Posterior vena cava (tissue), 2 donors: ENCODE measurements at regions not wholly inside any gene's neighbourhood (a gene's known extent, or its start where the extent isn't known, plus 50 kb on each side); places are given as distances from the start of the nearest gene placed in this dataset.

Experiments
- DNase-seq: peaks from one replicate; pipeline ENCODE4 v3.0.0-alpha.2; 2020; ENCODE audit warnings: low spot score
- intact Hi-C, 2 donors: fragments of 100-400 bp; cut with DNase I; formaldehyde crosslinking; loops; one replicate each; pipeline versions ENCODE4 v1.14.1 to v1.14.2; 2022 to 2023
- donor health status: DM: yes; HTN: yes; CAD: no.
- donor health status: DM: yes; HTN: yes; CAD: no.

GRCh38 chr1:17998889-17999288 lies 108.7 kb upstream of the IGSF21 start:
- no peak for DNase-seq
- intact Hi-C loops: no loop called here

- intact Hi-C loops: no loop called here
- DNase-seq: no peak
Measured at GRCh38 chr1:17999884-18000283, 107.7 kb upstream of the IGSF21 start.

- intact Hi-C loops: no loop called here
- no peak for DNase-seq
Measured at GRCh38 chr1:18001725-18002124, 105.9 kb upstream of the IGSF21 start.

GRCh38 chr1:18004278-18004677 lies 103.3 kb upstream of the IGSF21 start:
- intact Hi-C loops: no loop called here
- DNase-seq: no peak

- DNase-seq: no peak
- intact Hi-C loops: loop anchor here in 1 of 2 donors (5.0 kb wide), 1 partner anchor 702 kb away; no protein-coding TSS in a partner anchor
Measured at GRCh38 chr1:18005238-18005637, 102.4 kb upstream of the IGSF21 start.

GRCh38 chr1:18007391-18008041 lies 100.1 kb upstream of the IGSF21 start:
- intact Hi-C loops: loop anchor here in 1 of 2 donors (5.0 kb wide), 1 partner anchor 700 kb away; no protein-coding TSS in a partner anchor
- no peak for DNase-seq

GRCh38 chr1:18008081-18008480 lies 99.5 kb upstream of the IGSF21 start:
- no peak for DNase-seq
- intact Hi-C loops: loop anchor here in 1 of 2 donors (5.0 kb wide), 1 partner anchor 699 kb away; no protein-coding TSS in a partner anchor

- DNase-seq: no peak
- intact Hi-C loops: loop anchor here in 1 of 2 donors (5.0 kb wide), 1 partner anchor 698 kb away; no protein-coding TSS in a partner anchor
Measured at GRCh38 chr1:18009055-18009454, 98.5 kb upstream of the IGSF21 start.

GRCh38 chr1:18009478-18009961 lies 98.1 kb upstream of the IGSF21 start:
- intact Hi-C loops: loop anchor here in 1 of 2 donors (5.0 kb wide), 1 partner anchor 698 kb away; no protein-coding TSS in a partner anchor
- no peak for DNase-seq

GRCh38 chr1:18010408-18010807 lies 97.2 kb upstream of the IGSF21 start:
- no peak for DNase-seq
- intact Hi-C loops: no loop called here

- DNase-seq: no peak
- intact Hi-C loops: no loop called here
Measured at GRCh38 chr1:18010945-18011344, 96.7 kb upstream of the IGSF21 start.

- no peak for DNase-seq
- intact Hi-C loops: no loop called here
Measured at GRCh38 chr1:18011703-18012102, 95.9 kb upstream of the IGSF21 start.

- no peak for DNase-seq
- intact Hi-C loops: no loop called here
Measured at GRCh38 chr1:18012686-18013085, 94.9 kb upstream of the IGSF21 start.

- DNase-seq: no peak
- intact Hi-C loops: no loop called here
Measured at GRCh38 chr1:18013216-18013615, 94.4 kb upstream of the IGSF21 start.

GRCh38 chr1:18015719-18016118 lies 91.9 kb upstream of the IGSF21 start:
- intact Hi-C loops: no loop called here
- no peak for DNase-seq

- DNase-seq: no peak
- intact Hi-C loops: no loop called here
Measured at GRCh38 chr1:18018366-18018765, 89.2 kb upstream of the IGSF21 start.

GRCh38 chr1:18020021-18020817 lies 87.4 kb upstream of the IGSF21 start:
- no peak for DNase-seq
- intact Hi-C loops: no loop called here

GRCh38 chr1:18021242-18021641 lies 86.4 kb upstream of the IGSF21 start:
- intact Hi-C loops: no loop called here
- no peak for DNase-seq

- intact Hi-C loops: no loop called here
- DNase-seq: no peak
Measured at GRCh38 chr1:18032172-18032859, 75.3 kb upstream of the IGSF21 start.

- DNase-seq: no peak
- intact Hi-C loops: no loop called here
Measured at GRCh38 chr1:18035145-18035544, 72.5 kb upstream of the IGSF21 start.
